DOHH2 (cell line): ENCODE measurements at regions not wholly inside any gene's neighbourhood (a gene's known extent, or its start where the extent isn't known, plus 50 kb on each side); places are given as distances from the start of the nearest gene placed in this dataset.

Experiments
- H3F3A ChIP-seq: fragments of 200-600 bp; sonication (generic), shearing (Covaris generic); 2 replicates; pipeline ENCODE4 v1.6.0; 2016; ENCODE audit warnings: antibody characterized with exemption, mild to moderate bottlenecking; ENCODE audit not compliant: control insufficient read depth, insufficient read depth
- H3K27ac ChIP-seq: fragments of 200-600 bp; sonication (generic); 2 replicates; pipeline ENCODE4 v1.5.1; 2014; ENCODE audit warnings: low read depth, mild to moderate bottlenecking, low read length, moderate library complexity
- H3K27me3 ChIP-seq: fragments of 200-600 bp; sonication (generic); 2 replicates; pipeline ENCODE4 v1.6.1; 2014; ENCODE audit warnings: mild to moderate bottlenecking, low read length, mixed read lengths; ENCODE audit not compliant: control insufficient read depth
- H3K36me3 ChIP-seq: fragments of 200-600 bp; sonication (generic); 2 replicates; pipeline ENCODE4 v1.6.1; 2014; ENCODE audit warnings: mild to moderate bottlenecking, low read length, moderate library complexity, mixed read lengths; ENCODE audit not compliant: control insufficient read depth
- H3K4me1 ChIP-seq: fragments of 200-600 bp; sonication (generic); 2 replicates; pipeline ENCODE4 v1.6.1; 2014; ENCODE audit warnings: mild to moderate bottlenecking, low read length, mixed read lengths; ENCODE audit not compliant: control insufficient read depth
- H3K4me2 ChIP-seq: fragments of 200-600 bp; sonication (generic); 2 replicates; pipeline ENCODE4 v1.6.0; 2014; ENCODE audit warnings: mild to moderate bottlenecking, low read length, moderate library complexity
- H3K4me3 ChIP-seq: fragments of 200-600 bp; sonication (generic); 2 replicates; pipeline ENCODE4 v1.5.1; 2014; ENCODE audit warnings: mild to moderate bottlenecking, low read length, mixed read lengths
- H3K79me2 ChIP-seq: fragments of 200-600 bp; sonication (generic); 2 replicates; pipeline ENCODE4 v1.6.1; 2014; ENCODE audit warnings: mild to moderate bottlenecking, low read length, mixed read lengths; ENCODE audit not compliant: control insufficient read depth
- H3K9me2 ChIP-seq: fragments of 200-600 bp; sonication (generic); replicated peaks from 2 replicates; pipeline ENCODE4 v1.6.1; 2014; ENCODE audit warnings: mild to moderate bottlenecking, low read length, mixed read lengths; ENCODE audit not compliant: control insufficient read depth
- H3K9me3 ChIP-seq: fragments of 200-600 bp; sonication (generic); 2 replicates; pipeline ENCODE4 v1.6.1; 2014; ENCODE audit warnings: antibody characterized with exemption, low read length, mixed read lengths; ENCODE audit not compliant: control insufficient read depth, insufficient read depth
- H4K20me1 ChIP-seq: fragments of 200-600 bp; sonication (generic); 2 replicates; pipeline ENCODE4 v1.6.0; 2014; ENCODE audit warnings: low read depth, mild to moderate bottlenecking, antibody characterized with exemption, low read length, moderate library complexity; ENCODE audit not compliant: control insufficient read depth, insufficient read depth
- EZH2phosphoT487 ChIP-seq: fragments of 200-600 bp; sonication (generic); IDR thresholded peaks from 2 replicates; pipeline ENCODE4 v1.6.1; 2017; ENCODE audit warnings: borderline replicate concordance, mild to moderate bottlenecking, antibody characterized with exemption, low read length, moderate library complexity, mixed read lengths
- TF ChIP-seq, protein P1 (sequence below): fragments of 200-600 bp; sonication (generic); IDR thresholded peaks from one replicate; pipeline ENCODE4 v1.5.1; 2014; ENCODE audit warnings: antibody characterized with exemption, mild to moderate bottlenecking, low read depth, low read length; ENCODE audit not compliant: poor library complexity, severe bottlenecking

DNA sequence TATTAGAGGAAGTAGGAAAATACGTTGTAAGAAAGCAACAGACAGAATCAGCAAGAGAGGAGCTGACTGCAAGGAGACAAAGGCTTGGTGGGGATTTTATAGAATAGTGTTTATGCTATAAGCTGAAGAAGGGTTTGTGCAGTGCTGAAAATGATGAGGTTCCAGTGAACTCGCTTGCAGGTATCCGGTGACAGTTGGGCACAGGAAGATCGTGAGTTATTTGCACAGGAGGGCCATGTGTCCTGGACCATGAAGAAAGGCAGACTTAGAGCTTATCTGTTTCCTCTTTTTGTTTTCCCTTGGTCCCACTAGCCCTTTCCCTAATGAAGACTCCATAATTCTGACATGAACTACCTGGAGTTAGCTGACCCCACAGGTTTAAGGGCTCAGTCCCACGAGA, 61.4 kb downstream of the NXNL2 start:
- H3K4me2 ChIP-seq, result peak overlapping the region; percentile 59
- H3K4me3 ChIP-seq, result peak overlapping the region; percentile 27
- no peaks in the 10 kb centered on the region for H3K9me2 ChIP-seq
- H3F3A ChIP-seq, result no peaks in the 10 kb centered on the region
- peaks cover 29% of the 10 kb centered on the region for H3K4me1 ChIP-seq
- no peak for TF ChIP-seq EZH2phosphoT487
- TF ChIP-seq, protein P1, sequence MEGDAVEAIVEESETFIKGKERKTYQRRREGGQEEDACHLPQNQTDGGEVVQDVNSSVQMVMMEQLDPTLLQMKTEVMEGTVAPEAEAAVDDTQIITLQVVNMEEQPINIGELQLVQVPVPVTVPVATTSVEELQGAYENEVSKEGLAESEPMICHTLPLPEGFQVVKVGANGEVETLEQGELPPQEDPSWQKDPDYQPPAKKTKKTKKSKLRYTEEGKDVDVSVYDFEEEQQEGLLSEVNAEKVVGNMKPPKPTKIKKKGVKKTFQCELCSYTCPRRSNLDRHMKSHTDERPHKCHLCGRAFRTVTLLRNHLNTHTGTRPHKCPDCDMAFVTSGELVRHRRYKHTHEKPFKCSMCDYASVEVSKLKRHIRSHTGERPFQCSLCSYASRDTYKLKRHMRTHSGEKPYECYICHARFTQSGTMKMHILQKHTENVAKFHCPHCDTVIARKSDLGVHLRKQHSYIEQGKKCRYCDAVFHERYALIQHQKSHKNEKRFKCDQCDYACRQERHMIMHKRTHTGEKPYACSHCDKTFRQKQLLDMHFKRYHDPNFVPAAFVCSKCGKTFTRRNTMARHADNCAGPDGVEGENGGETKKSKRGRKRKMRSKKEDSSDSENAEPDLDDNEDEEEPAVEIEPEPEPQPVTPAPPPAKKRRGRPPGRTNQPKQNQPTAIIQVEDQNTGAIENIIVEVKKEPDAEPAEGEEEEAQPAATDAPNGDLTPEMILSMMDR, result no peak
- H3K9me3 ChIP-seq, result no peaks in the 10 kb centered on the region
- peak overlapping the region; percentile 78 for H3K27ac ChIP-seq
- H3K36me3 ChIP-seq, result no peaks in the 10 kb centered on the region
- H3K27me3 ChIP-seq, result no peaks in the 10 kb centered on the region
- no peaks in the 10 kb centered on the region for H4K20me1 ChIP-seq
- no peaks in the 10 kb centered on the region for H3K79me2 ChIP-seq

DNA sequence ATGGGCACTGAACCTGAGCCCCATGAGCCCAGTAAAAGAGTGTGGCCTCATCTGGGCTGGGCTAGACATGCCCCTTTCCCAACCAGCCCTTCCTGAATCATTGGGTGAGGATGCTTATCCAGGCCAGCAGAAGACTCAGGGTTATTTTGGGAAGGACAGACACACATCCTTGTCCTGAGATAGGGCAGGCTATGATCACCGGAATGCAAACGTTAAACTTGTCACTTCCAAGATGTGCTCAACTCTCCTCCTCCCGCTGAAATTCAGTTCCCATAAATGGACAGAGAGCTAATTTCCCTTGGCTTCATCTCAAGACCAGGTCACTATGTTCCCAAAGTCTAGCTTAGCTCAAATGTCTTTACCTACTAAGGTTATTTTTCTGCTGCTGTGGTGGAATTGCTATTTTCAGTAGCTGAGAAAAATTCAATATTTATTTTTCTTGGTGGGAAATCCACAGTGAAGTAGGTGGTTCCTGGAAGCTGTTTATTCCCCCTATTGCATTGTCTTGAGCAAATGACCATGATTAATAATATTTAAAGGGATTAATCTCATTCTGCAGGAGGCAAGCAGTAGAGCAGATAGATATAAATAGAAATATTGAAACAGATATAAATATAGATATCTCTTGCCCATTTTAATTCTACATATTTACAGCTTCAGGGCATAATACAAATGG, 70.0 kb downstream of the NXNL2 start:
- Histone ChIP-seq H3K4me2 (no peak overlapping the region), H3K9me2 (no peaks in the 10 kb centered on the region), H3K79me2 (no peaks in the 10 kb centered on the region), H3K9me3 (no peaks in the 10 kb centered on the region), H3F3A (no peaks in the 10 kb centered on the region), H3K4me3 (no peak overlapping the region), H4K20me1 (no peaks in the 10 kb centered on the region), H3K27me3 (no peaks in the 10 kb centered on the region), H3K36me3 (no peaks in the 10 kb centered on the region), H3K4me1 (no peaks in the 10 kb centered on the region), H3K27ac (no peak overlapping the region)
- TF ChIP-seq EZH2phosphoT487, result no peak
- TF ChIP-seq, protein P1, result no peak

DNA sequence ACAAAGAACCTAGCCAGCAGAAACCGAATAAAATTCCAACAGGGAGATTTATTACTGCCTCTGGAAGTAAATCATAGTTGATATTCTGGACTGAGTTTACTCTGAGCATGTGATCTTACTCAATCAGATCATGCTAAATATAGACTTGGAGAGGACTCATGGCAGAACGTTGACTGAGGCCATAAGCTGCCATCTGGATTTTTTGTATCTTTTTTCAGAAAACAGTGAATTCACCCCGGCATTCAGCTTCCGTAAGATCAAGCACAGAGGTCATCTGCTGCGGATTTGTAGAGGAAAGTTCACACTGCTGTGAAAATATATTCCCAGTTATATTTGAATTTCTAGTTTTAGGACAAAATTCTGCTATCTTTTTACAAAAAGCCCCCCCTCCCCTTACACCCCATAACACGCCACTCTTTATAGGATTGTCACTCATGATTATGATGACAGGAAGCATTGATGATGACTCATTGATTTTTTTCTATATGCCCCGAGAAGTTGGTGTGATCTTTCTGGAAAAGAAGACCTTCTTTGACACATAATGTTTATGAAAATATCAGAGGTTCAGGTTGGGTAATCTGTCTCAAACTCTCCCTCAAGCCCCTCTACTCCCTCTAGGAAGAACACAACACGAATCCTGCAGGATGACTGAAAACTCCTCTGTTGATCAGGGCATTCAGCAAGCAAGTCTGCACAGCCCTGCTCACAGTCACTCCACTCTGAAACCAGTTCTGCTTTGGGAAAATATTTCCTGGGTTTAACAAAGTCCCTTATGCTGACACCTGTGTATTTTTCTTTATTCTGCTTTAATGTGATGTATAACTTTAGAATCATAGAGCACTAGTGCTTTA, 70.8 kb downstream of the NXNL2 start:
- Histone ChIP-seq H3K4me3 (no peak overlapping the region), H3K36me3 (no peaks in the 10 kb centered on the region), H3K4me1 (no peaks in the 10 kb centered on the region), H3F3A (no peaks in the 10 kb centered on the region), H3K27ac (no peak overlapping the region), H3K79me2 (no peaks in the 10 kb centered on the region), H3K4me2 (no peak overlapping the region), H3K27me3 (no peaks in the 10 kb centered on the region), H3K9me3 (no peaks in the 10 kb centered on the region), H3K9me2 (no peaks in the 10 kb centered on the region), H4K20me1 (no peaks in the 10 kb centered on the region)
- TF ChIP-seq, protein P1, result no peak
- TF ChIP-seq EZH2phosphoT487, result no peak
